KG1 (cell line): ENCODE measurements at regions not wholly inside any gene's neighbourhood (a gene's known extent, or its start where the extent isn't known, plus 50 kb on each side); places are given as distances from the start of the nearest gene placed in this dataset.
"Not testable (repeated sequence)": the region's sequence is repeated elsewhere in the genome, so short reads cannot be mapped to it uniquely, and the experiment has no call there.

Experiments
- DNase-seq: peaks from one replicate; lab custom pipeline; 2025; lab: John Stamatoyannopoulos, UW

- DNase-seq: no peak
Measured at GRCh38 chr1:188762166-188762743, 1715.4 kb downstream of the BRINP3 start.

GRCh38 chr1:188763541-188763940, 1714.1 kb downstream of the BRINP3 start:
- no peak for DNase-seq

- no peak for DNase-seq
Measured at GRCh38 chr1:188769181-188769580, 1708.5 kb downstream of the BRINP3 start.

GRCh38 chr1:188769936-188770335, 1707.7 kb downstream of the BRINP3 start:
- no peak for DNase-seq

- no peak for DNase-seq
Measured at GRCh38 chr1:188778578-188778977, 1699.1 kb downstream of the BRINP3 start.

- DNase-seq: peak; percentile 5
Measured at GRCh38 chr1:188782220-188782841, 1695.3 kb downstream of the BRINP3 start.

GRCh38 chr1:188794969-188795368, 1682.7 kb downstream of the BRINP3 start:
- no peak for DNase-seq

- DNase-seq: not testable (repeated sequence)
Measured at GRCh38 chr1:188812153-188812552, 1665.5 kb downstream of the BRINP3 start.

GRCh38 chr1:188812836-188813573, 1664.7 kb downstream of the BRINP3 start:
- not testable (repeated sequence) for DNase-seq

- DNase-seq: no peak
Measured at GRCh38 chr1:188817814-188818213, 1659.8 kb downstream of the BRINP3 start.

- no peak for DNase-seq
Measured at GRCh38 chr1:188822248-188822647, 1655.4 kb downstream of the BRINP3 start.

- DNase-seq: no peak
Measured at GRCh38 chr1:188825471-188825870, 1652.2 kb downstream of the BRINP3 start.

GRCh38 chr1:188826800-188827199, 1650.9 kb downstream of the BRINP3 start:
- no peak for DNase-seq

- DNase-seq: no peak
Measured at GRCh38 chr1:188827400-188827799, 1650.3 kb downstream of the BRINP3 start.

- not testable (repeated sequence) for DNase-seq
Measured at GRCh38 chr1:188841111-188841696, 1636.5 kb downstream of the BRINP3 start.

- no peak for DNase-seq
Measured at GRCh38 chr1:188846468-188846867, 1631.2 kb downstream of the BRINP3 start.

GRCh38 chr1:188857526-188858087, 1620.1 kb downstream of the BRINP3 start:
- DNase-seq: no peak

- no peak for DNase-seq
Measured at GRCh38 chr1:188867614-188868013, 1610.0 kb downstream of the BRINP3 start.

- DNase-seq: no peak
Measured at GRCh38 chr1:188871164-188871563, 1606.5 kb downstream of the BRINP3 start.

- DNase-seq: no peak
Measured at GRCh38 chr1:188872376-188872775, 1605.3 kb downstream of the BRINP3 start.

- DNase-seq: no peak
Measured at GRCh38 chr1:188877668-188878067, 1600.0 kb downstream of the BRINP3 start.

- no peak for DNase-seq
Measured at GRCh38 chr1:188888386-188888785, 1589.3 kb downstream of the BRINP3 start.

- DNase-seq: no peak
Measured at GRCh38 chr1:188889166-188889565, 1588.5 kb downstream of the BRINP3 start.
